ENCODE measurements at regions not wholly inside any gene's neighbourhood (a gene's known extent, or its start where the extent isn't known, plus 50 kb on each side); places are given as distances from the start of the nearest gene placed in this dataset.

- TF ChIP-seq POLR2A (IDR thresholded peaks at IDR 0.05; ENCODE audit: low read depth, low read length) (no peak), POLR2AphosphoS5 (IDR thresholded peaks at IDR 0.05; ENCODE audit: low read depth, low read length) (no peak), TAF1 (IDR thresholded peaks at IDR 0.05; ENCODE audit: low read depth, low read length) (no peak), POU2F2 (IDR thresholded peaks at IDR 0.05; ENCODE audit: low read depth, low read length) (no peak), PAX5 (IDR thresholded peaks at IDR 0.05; ENCODE audit: insufficient read depth, low read length, severe bottlenecking) (no peak)
Measured at GRCh38 chr9:135228983-135229625, 141.6 kb downstream of the OLFM1 start.
